ENCODE measurements at regions not wholly inside any gene's neighbourhood (a gene's known extent, or its start where the extent isn't known, plus 50 kb on each side); places are given as distances from the start of the nearest gene placed in this dataset.

DNA sequence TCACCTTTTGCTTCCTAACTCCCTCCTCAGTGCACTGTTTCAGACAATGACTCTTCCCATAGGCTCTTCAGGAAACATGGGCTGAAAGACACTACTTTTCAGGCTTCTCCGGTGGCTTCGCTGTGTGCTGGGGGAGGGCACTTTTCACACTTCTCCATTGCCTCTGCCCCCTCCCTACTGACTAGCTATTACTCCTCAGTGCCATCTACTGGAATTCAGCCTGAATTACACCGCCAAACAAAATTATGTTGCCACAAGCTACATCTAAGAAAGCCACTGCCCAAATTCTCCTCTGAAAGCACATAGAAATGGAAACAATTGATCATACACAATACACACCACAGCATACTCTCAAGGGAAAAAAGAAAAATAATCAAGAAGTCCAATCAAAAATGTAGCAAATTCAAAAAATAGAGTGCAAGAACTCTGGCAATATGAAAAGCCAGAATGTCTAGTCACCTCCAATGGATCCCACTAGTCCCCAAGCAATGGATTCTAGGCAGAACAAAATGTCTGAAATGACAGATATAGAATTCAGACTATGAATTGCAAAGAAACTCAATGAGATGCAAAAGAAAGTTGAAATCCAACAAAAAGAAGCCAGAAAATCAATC, 1139.4 kb upstream of the GYPC start:
- FAIRE-seq (peak; percentile 35), DNase-seq (ENCODE audit: low read depth, low spot score) (no peak), ATAC-seq (peak; percentile 47; the same call in 2 of the 3 replicates)
- ChIA-PET RAD21 (ENCODE audit: unreplicated experiment) (interaction anchor here (1.3 kb wide), 1 partner anchor 601 kb away, joined by 5 read pairs; no protein-coding TSS in a partner anchor), CTCF (interaction anchor here (0.5 to 1.9 kb wide), 17 partner anchors 12 to 1489 kb away, joined by 3 to 8 read pairs (median 3); no protein-coding TSS in a partner anchor), SMC1A (ENCODE audit: uncharacterized antibody, unreplicated experiment) (interaction anchor here (1.1 to 1.9 kb wide), 4 partner anchors 10 to 1489 kb away, joined by 3 to 9 read pairs (median 6); no protein-coding TSS in a partner anchor), POLR2A (no interaction called here)
- TF ChIP-seq, protein P1, sequence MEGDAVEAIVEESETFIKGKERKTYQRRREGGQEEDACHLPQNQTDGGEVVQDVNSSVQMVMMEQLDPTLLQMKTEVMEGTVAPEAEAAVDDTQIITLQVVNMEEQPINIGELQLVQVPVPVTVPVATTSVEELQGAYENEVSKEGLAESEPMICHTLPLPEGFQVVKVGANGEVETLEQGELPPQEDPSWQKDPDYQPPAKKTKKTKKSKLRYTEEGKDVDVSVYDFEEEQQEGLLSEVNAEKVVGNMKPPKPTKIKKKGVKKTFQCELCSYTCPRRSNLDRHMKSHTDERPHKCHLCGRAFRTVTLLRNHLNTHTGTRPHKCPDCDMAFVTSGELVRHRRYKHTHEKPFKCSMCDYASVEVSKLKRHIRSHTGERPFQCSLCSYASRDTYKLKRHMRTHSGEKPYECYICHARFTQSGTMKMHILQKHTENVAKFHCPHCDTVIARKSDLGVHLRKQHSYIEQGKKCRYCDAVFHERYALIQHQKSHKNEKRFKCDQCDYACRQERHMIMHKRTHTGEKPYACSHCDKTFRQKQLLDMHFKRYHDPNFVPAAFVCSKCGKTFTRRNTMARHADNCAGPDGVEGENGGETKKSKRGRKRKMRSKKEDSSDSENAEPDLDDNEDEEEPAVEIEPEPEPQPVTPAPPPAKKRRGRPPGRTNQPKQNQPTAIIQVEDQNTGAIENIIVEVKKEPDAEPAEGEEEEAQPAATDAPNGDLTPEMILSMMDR (IDR thresholded peaks at IDR 0.05 in 2 of 3, conservative IDR thresholded peaks at IDR 0.05 in 1 of 3; ENCODE audit: control insufficient read depth in 2 of 3, extremely low read depth in 1 of 3, insufficient read depth in 1 of 3, low read depth in 3 of 3, low read length in 3 of 3), result peak; percentile 46 to 60 (median 49); a peak in 5 of 6 replicates
- TF ChIP-seq GABPA (IDR thresholded peaks at IDR 0.05; ENCODE audit: low read depth) (no peak), RAD21 (IDR thresholded peaks at IDR 0.05; ENCODE audit: insufficient read depth, low read depth, low read length) (peak; percentile 55), SMC3 (IDR thresholded peaks at IDR 0.05; ENCODE audit: borderline replicate concordance, low read length) (0 out of 2 replicates have a peak, but pooled peaks have one; percentile 22), ZZZ3 (IDR thresholded peaks at IDR 0.05; ENCODE audit: control insufficient read depth, insufficient read length, low read depth) (no peak)
- TF ChIP-seq, protein P2, sequence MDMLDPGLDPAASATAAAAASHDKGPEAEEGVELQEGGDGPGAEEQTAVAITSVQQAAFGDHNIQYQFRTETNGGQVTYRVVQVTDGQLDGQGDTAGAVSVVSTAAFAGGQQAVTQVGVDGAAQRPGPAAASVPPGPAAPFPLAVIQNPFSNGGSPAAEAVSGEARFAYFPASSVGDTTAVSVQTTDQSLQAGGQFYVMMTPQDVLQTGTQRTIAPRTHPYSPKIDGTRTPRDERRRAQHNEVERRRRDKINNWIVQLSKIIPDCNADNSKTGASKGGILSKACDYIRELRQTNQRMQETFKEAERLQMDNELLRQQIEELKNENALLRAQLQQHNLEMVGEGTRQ (IDR thresholded peaks at IDR 0.05; ENCODE audit: borderline replicate concordance, low read depth, low read length), result no peak
- Histone ChIP-seq H3K4me1 (ENCODE audit: control insufficient read depth, insufficient read depth, low read length) (no peaks in the 10 kb centered on the region), H3K36me3 (ENCODE audit: control insufficient read depth in 2 of 2, insufficient read depth in 2 of 2, low read length in 1 of 2) (no peaks in the 10 kb centered on the region), H3K4me2 (ENCODE audit: control insufficient read depth, insufficient read depth) (no peak overlapping the region), H3K79me2 (ENCODE audit: control insufficient read depth, insufficient read depth, low read length) (no peaks in the 10 kb centered on the region), H4K20me1 (ENCODE audit: control insufficient read depth, insufficient read depth) (no peaks in the 10 kb centered on the region), H3K27ac (ENCODE audit: control insufficient read depth, insufficient read depth) (no peak overlapping the region), H2AFZ (ENCODE audit: control insufficient read depth, low read depth, low read length) (no peak overlapping the region), H3K9ac (ENCODE audit: control insufficient read depth, insufficient read depth, low read length) (no peak overlapping the region), H3K27me3 (replicated peaks in 1 of 2; ENCODE audit: control insufficient read depth in 2 of 2, insufficient read depth in 2 of 2, low read length in 1 of 2) (no peaks in the 10 kb centered on the region), H3K9me3 (replicated peaks; ENCODE audit: control insufficient read depth, insufficient read depth, low read length) (no peaks in the 10 kb centered on the region; the same call in none of the 3 replicates), H3K4me3 (no peak overlapping the region)
- in situ Hi-C loops (cut with MboI) (no loop called here), intact Hi-C loops (cut with micrococcal nuclease; ENCODE audit: unreplicated experiment) (no loop called here)
- no TSS peak for BruUV-seq (replicated peaks)
- 50% methylated on average over 3 of the region's 3 CpGs for WGBS (ENCODE audit: insufficient coverage, insufficient replicate concordance, low lambda C conversion rate, missing lambda C conversion rate)

Data from GM12878 (cell line).